IMR-90 (cell line): ENCODE measurements at regions not wholly inside any gene's neighbourhood (a gene's known extent, or its start where the extent isn't known, plus 50 kb on each side); places are given as distances from the start of the nearest gene placed in this dataset.

Source experiments
- ATAC-seq: fragments of 200-7000 bp; cut with Tn5 transposase; 2 replicates; pipeline ENCODE4 v1.9.1; 2020; ENCODE audit warnings: low read depth, mild to moderate bottlenecking, moderate library complexity
- BruUV-seq: library from RNA; stranded (reverse); fragments of 400-500 nt; replicated peaks from 2 replicates; lab custom pipeline; 2021; lab: Mats Ljungman, UMichigan
- CTCF ChIA-PET: fragments of 300-600 bp; formaldehyde crosslinking; extraction: SDS; loops from one replicate; lab custom pipeline; 2021; ENCODE audit warnings: antibody characterized with exemption; lab: Yijun Ruan, JAX
- POLR2A ChIA-PET: fragments of 300-600 bp; sonication (Branson Sonifier 250); formaldehyde crosslinking; loops from one replicate; lab custom pipeline; 2022; ENCODE audit warnings: antibody characterized with exemption; ENCODE audit not compliant: unreplicated experiment; lab: Charles Lee
- DNase-seq: peaks from one replicate; pipeline ENCODE4 v3.0.0; 2013
- H2AFZ ChIP-seq: replicated peaks from 2 replicates; pipeline ENCODE3; 2013; ENCODE audit warnings: low read length, mild to moderate bottlenecking; ENCODE audit not compliant: poor library complexity
- H2AK5ac ChIP-seq: 2 replicates; pipeline ENCODE4 v1.6.1; 2013; ENCODE audit warnings: low read depth, low read length, inconsistent platforms
- H2AK9ac ChIP-seq: replicated peaks from 2 replicates; pipeline ENCODE3; 2013; ENCODE audit warnings: mild to moderate bottlenecking, low read depth, low read length, moderate library complexity; ENCODE audit not compliant: poor library complexity
- H2BK120ac ChIP-seq: 2 replicates; pipeline ENCODE4 v1.6.1; 2013; ENCODE audit warnings: low read depth, low read length, inconsistent platforms
- H2BK15ac ChIP-seq: 3 replicates; pipeline ENCODE4 v1.6.1; 2013; ENCODE audit warnings: low read depth, low read length, inconsistent platforms
- H2BK20ac ChIP-seq: 2 replicates; pipeline ENCODE4 v1.6.1; 2013; ENCODE audit warnings: low read depth, mild to moderate bottlenecking, inconsistent platforms, low read length, moderate library complexity
- H2BK5ac ChIP-seq: 2 replicates; pipeline ENCODE4 v1.6.1; 2013; ENCODE audit warnings: mild to moderate bottlenecking, low read depth, low read length, inconsistent platforms; ENCODE audit not compliant: poor library complexity, severe bottlenecking
- H3K14ac ChIP-seq: replicated peaks from 2 replicates; pipeline ENCODE4 v1.6.1; 2013; ENCODE audit warnings: low read depth, low read length, inconsistent platforms
- H3K18ac ChIP-seq: 2 replicates; pipeline ENCODE4 v1.6.1; 2013; ENCODE audit warnings: low read depth, low read length, control low read depth
- H3K23ac ChIP-seq: 2 replicates; pipeline ENCODE4 v1.6.1; 2013; ENCODE audit warnings: low read depth, low read length, inconsistent platforms
- H3K27ac ChIP-seq: 2 replicates; pipeline ENCODE4 v1.5.1; 2013; ENCODE audit warnings: mild to moderate bottlenecking, control low read depth, low read length; ENCODE audit not compliant: insufficient read depth
- H3K27me3 ChIP-seq: 2 replicates; pipeline ENCODE4 v1.6.1; 2013; ENCODE audit warnings: low read length; ENCODE audit not compliant: control insufficient read depth, insufficient read depth
- H3K36me3 ChIP-seq: 2 replicates; pipeline ENCODE4 v1.6.1; 2013; ENCODE audit warnings: low read length, mixed read lengths; ENCODE audit not compliant: control insufficient read depth, insufficient read depth
- H3K4ac ChIP-seq: 2 replicates; pipeline ENCODE4 v1.6.1; 2013; ENCODE audit warnings: low read depth, low read length, inconsistent platforms
- H3K4me1 ChIP-seq: 2 replicates; pipeline ENCODE4 v1.6.1; 2013; ENCODE audit warnings: low read length, mixed read lengths; ENCODE audit not compliant: control insufficient read depth, insufficient read depth
- H3K4me2 ChIP-seq: 2 replicates; pipeline ENCODE4 v1.6.1; 2013; ENCODE audit warnings: low read depth, mild to moderate bottlenecking, control low read depth, low read length, moderate library complexity
- H3K4me3 ChIP-seq: 2 replicates; pipeline ENCODE4 v1.5.1; 2013; ENCODE audit warnings: low read depth, mild to moderate bottlenecking, control low read depth, low read length, moderate library complexity; ENCODE audit not compliant: insufficient read depth
- H3K56ac ChIP-seq: 2 replicates; pipeline ENCODE4 v1.6.1; 2013; ENCODE audit warnings: low read length, inconsistent platforms; ENCODE audit not compliant: insufficient read depth; ENCODE audit errors: extremely low read depth
- H3K79me1 ChIP-seq, 2 experiments: 2 replicates each; pipeline ENCODE4 v1.6.1; 2013; ENCODE audit warnings: low read length in 2 of 2, inconsistent platforms in 1 of 2, low read depth in 1 of 2
- H3K9ac ChIP-seq: 2 replicates; pipeline ENCODE4 v1.6.1; 2013; ENCODE audit warnings: low read depth, low read length, control low read depth
- H3K9me1 ChIP-seq: 2 replicates; pipeline ENCODE4 v1.6.1; 2013; ENCODE audit warnings: low read length, inconsistent platforms; ENCODE audit not compliant: insufficient read depth
- H3K9me3 ChIP-seq: 2 replicates; pipeline ENCODE4 v1.6.1; 2013; ENCODE audit warnings: low read length; ENCODE audit not compliant: control insufficient read depth, insufficient read depth
- H4K20me1 ChIP-seq: 2 replicates; pipeline ENCODE4 v1.6.1; 2013; ENCODE audit warnings: low read length, inconsistent platforms; ENCODE audit not compliant: insufficient read depth
- H4K5ac ChIP-seq: 2 replicates; pipeline ENCODE4 v1.6.1; 2013; ENCODE audit warnings: mild to moderate bottlenecking, low read depth, low read length, control low read depth
- H4K8ac ChIP-seq, 2 experiments: 2 replicates each; pipeline ENCODE4 v1.6.1; 2013; ENCODE audit warnings: low read depth in 2 of 2, low read length in 2 of 2, control low read depth in 1 of 2, inconsistent platforms in 1 of 2
- H4K91ac ChIP-seq: 2 replicates; pipeline ENCODE4 v1.6.1; 2013; ENCODE audit warnings: low read depth, low read length, inconsistent platforms; ENCODE audit not compliant: insufficient read depth
- MAFK ChIP-seq: IDR thresholded peaks from 2 replicates; pipeline ENCODE4 v1.6.1; 2012; ENCODE audit warnings: low read depth, low read length, improper control_type of control experiment
- WGBS, 2 experiments: methylation state at CpG; one replicate each; pipeline versions ENCODE4 v1.1.5 to v1.1.7; 2013; ENCODE audit warnings: missing lambda C conversion rate in 2 of 2; ENCODE audit not compliant: insufficient read length in 1 of 2; ENCODE audit errors: extremely low coverage in 2 of 2; 5-methylcytosine and 5-hydroxymethylcytosine counted together
- dilution Hi-C: fragments of 300-500 bp; cut with HindIII; formaldehyde crosslinking; loops from one replicate; pipeline ENCODE4 v1.14.3; 2018; ENCODE audit warnings: low sequenced_read_pairs; ENCODE audit not compliant: unreplicated experiment
- in situ Hi-C: fragments of 300-500 bp; cut with MboI; formaldehyde crosslinking; loops from 3 replicates; pipeline ENCODE4 v1.14.3; 2019; ENCODE audit warnings: low sequenced_read_pairs, inconsistent platforms, mixed read lengths
- intact Hi-C: fragments of 100-400 bp; cut with micrococcal nuclease; formaldehyde crosslinking; loops from 2 replicates; pipeline ENCODE4 v1.10.0; 2022

DNA sequence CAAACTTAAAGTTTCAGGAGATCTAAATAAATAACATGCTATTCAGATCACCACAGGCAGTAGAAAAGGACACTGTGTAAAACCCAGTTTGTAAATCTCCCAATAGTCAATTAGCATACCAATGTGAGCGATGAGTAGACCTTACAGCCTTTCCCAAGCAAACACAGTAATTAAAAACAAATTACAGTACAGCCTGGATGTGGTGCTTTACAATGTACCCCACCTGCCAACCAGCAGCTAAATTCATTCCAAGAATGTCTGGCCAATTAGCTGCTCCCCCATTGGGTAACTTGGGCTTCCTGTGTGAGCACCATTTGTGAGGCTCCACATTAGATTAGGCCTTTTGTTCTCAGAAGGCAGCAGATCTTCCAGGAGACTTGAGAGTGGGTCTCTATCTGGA is 635.0 kb downstream of the TBL1XR1 start:
- no TSS peak for BruUV-seq
- H3K23ac ChIP-seq: no peak overlapping the region
- no peak overlapping the region for H3K4me2 ChIP-seq
- H3K14ac ChIP-seq: no peak overlapping the region
- no peaks in the 10 kb centered on the region for H3K36me3 ChIP-seq
- H4K5ac ChIP-seq: no peak overlapping the region
- TF ChIP-seq MAFK: no peak
- H4K8ac ChIP-seq: no peak overlapping the region
- peaks cover 3% of the 10 kb centered on the region for H3K9me3 ChIP-seq
- DNase-seq (no peak), ATAC-seq (no peak)
- H2BK120ac ChIP-seq: no peak overlapping the region
- H2BK5ac ChIP-seq: no peak overlapping the region
- dilution Hi-C loops: no loop called here
- in situ Hi-C loops: no loop called here
- H3K9me1 ChIP-seq: no peaks in the 10 kb centered on the region
- H3K4me3 ChIP-seq: no peak overlapping the region
- no peaks in the 10 kb centered on the region for H3K4me1 ChIP-seq
- no peak overlapping the region for H4K91ac ChIP-seq
- ChIA-PET POLR2A (no interaction called here), CTCF (interaction anchor here (0.6 kb wide), 1 partner anchor 10 kb away, joined by 3 read pairs; no protein-coding TSS in a partner anchor)
- H3K9ac ChIP-seq: no peak overlapping the region
- H2AFZ ChIP-seq: no peak overlapping the region
- H3K79me1 ChIP-seq: no peaks in the 10 kb centered on the region
- no peak overlapping the region for H3K56ac ChIP-seq
- H3K27ac ChIP-seq: no peak overlapping the region
- H2BK20ac ChIP-seq: no peak overlapping the region
- no peak overlapping the region for H2AK5ac ChIP-seq
- intact Hi-C loops: no loop called here
- H4K20me1 ChIP-seq: no peaks in the 10 kb centered on the region
- no peak overlapping the region for H3K4ac ChIP-seq
- H3K27me3 ChIP-seq: no peaks in the 10 kb centered on the region
- no CpG with 5 or more reads among the region's 1 CpG for WGBS, 2 experiments
- no peak overlapping the region for H2BK15ac ChIP-seq
- no peak overlapping the region for H3K18ac ChIP-seq
- no peak overlapping the region for H2AK9ac ChIP-seq
